ENCODE measurements at regions not wholly inside any gene's neighbourhood (a gene's known extent, or its start where the extent isn't known, plus 50 kb on each side); places are given as distances from the start of the nearest gene placed in this dataset.
"Not testable (repeated sequence)": the region's sequence is repeated elsewhere in the genome, so short reads cannot be mapped to it uniquely, and the experiment has no call there.

- WGBS, 5 donors: 65 to 88% (median 78%) methylated on average over 3 of the region's 3 CpGs
Observed at GRCh38 chr21:35273333-35273732, 224.2 kb upstream of the RUNX1 start.

GRCh38 chr21:35271344-35272118 is 222.4 kb upstream of the RUNX1 start:
- intact Hi-C loops (cut with DNase I; ENCODE audit: low total_unique reads); H3K9me3 ChIP-seq; H3K4me1 ChIP-seq; H3K27ac ChIP-seq; H3K36me3 ChIP-seq; DNase-seq; H3K4me3 ChIP-seq; H3K27me3 ChIP-seq (replicated peaks in 1 of 7): not testable (repeated sequence)
- WGBS, 5 donors: 90 to 98% (median 97%) methylated on average over 3 to 4 of the region's 4 CpGs

More at GRCh38 chr21:35273333-35273732, 224.2 kb upstream of the RUNX1 start:
- DNase-seq: no peak
- Histone ChIP-seq H3K9me3 (peaks cover 0 to 3% (median 0%) of the 10 kb centered on the region in 8 donors), H3K27me3 (replicated peaks in 1 of 7) (no peaks in the 10 kb centered on the region), H3K27ac (no peak overlapping the region), H3K36me3 (no peaks in the 10 kb centered on the region), H3K4me1 (no peaks in the 10 kb centered on the region), H3K4me3 (no peak overlapping the region)
- intact Hi-C loops (cut with DNase I; ENCODE audit: low total_unique reads): no loop called here
- TF ChIP-seq POLR2A (IDR thresholded peaks at IDR 0.05) (no peak), CTCF (IDR thresholded peaks at IDR 0.05 in 8 of 11, conservative IDR thresholded peaks at IDR 0.05 in 3 of 11) (no peak), POLR2AphosphoS5 (IDR thresholded peaks at IDR 0.05) (no peak)

- Histone ChIP-seq H3K9me3 (no peaks in the 10 kb centered on the region), H3K27ac (no peak overlapping the region), H3K27me3 (replicated peaks in 1 of 7) (peaks cover 0 to 5% (median 0%) of the 10 kb centered on the region in 7 donors), H3K36me3 (no peaks in the 10 kb centered on the region), H3K4me3 (no peak overlapping the region), H3K4me1 (no peaks in the 10 kb centered on the region)
- no peak for DNase-seq
- no peak for TF ChIP-seq CTCF (IDR thresholded peaks at IDR 0.05 in 8 of 11, conservative IDR thresholded peaks at IDR 0.05 in 3 of 11)
- TF ChIP-seq POLR2AphosphoS5 (IDR thresholded peaks at IDR 0.05): no peak
- no peak for TF ChIP-seq POLR2A (IDR thresholded peaks at IDR 0.05)
- intact Hi-C loops (cut with DNase I; ENCODE audit: low total_unique reads): no loop called here
- 82 to 91% (median 87%) methylated on average over 4 of the region's 4 CpGs for WGBS, 5 donors
Observed at GRCh38 chr21:35268817-35269216, 219.7 kb upstream of the RUNX1 start.

- WGBS, 5 donors: 68 to 91% (median 73%) methylated on average over 1 of the region's 1 CpG
- DNase-seq: no peak
- Histone ChIP-seq H3K27ac (no peak overlapping the region), H3K4me3 (no peak overlapping the region), H3K27me3 (replicated peaks in 1 of 7) (peaks cover 0 to 5% (median 0%) of the 10 kb centered on the region in 7 donors), H3K4me1 (no peaks in the 10 kb centered on the region), H3K9me3 (no peaks in the 10 kb centered on the region), H3K36me3 (no peaks in the 10 kb centered on the region)
- intact Hi-C loops (cut with DNase I; ENCODE audit: low total_unique reads): no loop called here
- TF ChIP-seq POLR2AphosphoS5 (IDR thresholded peaks at IDR 0.05): no peak
- no peak for TF ChIP-seq POLR2A (IDR thresholded peaks at IDR 0.05)
- no peak for TF ChIP-seq CTCF (IDR thresholded peaks at IDR 0.05 in 8 of 11, conservative IDR thresholded peaks at IDR 0.05 in 3 of 11)
Observed at GRCh38 chr21:35268261-35268660, 219.2 kb upstream of the RUNX1 start.

All from spleen (tissue), 11 donors.